DOHH2 (cell line): ENCODE measurements at regions not wholly inside any gene's neighbourhood (a gene's known extent, or its start where the extent isn't known, plus 50 kb on each side); places are given as distances from the start of the nearest gene placed in this dataset.

Experiments
- H3F3A ChIP-seq: fragments of 200-600 bp; sonication (generic), shearing (Covaris generic); 2 replicates; pipeline ENCODE4 v1.6.0; 2016; ENCODE audit warnings: antibody characterized with exemption, mild to moderate bottlenecking; ENCODE audit not compliant: control insufficient read depth, insufficient read depth
- H3K27ac ChIP-seq: fragments of 200-600 bp; sonication (generic); 2 replicates; pipeline ENCODE4 v1.5.1; 2014; ENCODE audit warnings: low read depth, mild to moderate bottlenecking, low read length, moderate library complexity
- H3K27me3 ChIP-seq: fragments of 200-600 bp; sonication (generic); 2 replicates; pipeline ENCODE4 v1.6.1; 2014; ENCODE audit warnings: mild to moderate bottlenecking, low read length, mixed read lengths; ENCODE audit not compliant: control insufficient read depth
- H3K36me3 ChIP-seq: fragments of 200-600 bp; sonication (generic); 2 replicates; pipeline ENCODE4 v1.6.1; 2014; ENCODE audit warnings: mild to moderate bottlenecking, low read length, moderate library complexity, mixed read lengths; ENCODE audit not compliant: control insufficient read depth
- H3K4me1 ChIP-seq: fragments of 200-600 bp; sonication (generic); 2 replicates; pipeline ENCODE4 v1.6.1; 2014; ENCODE audit warnings: mild to moderate bottlenecking, low read length, mixed read lengths; ENCODE audit not compliant: control insufficient read depth
- H3K4me2 ChIP-seq: fragments of 200-600 bp; sonication (generic); 2 replicates; pipeline ENCODE4 v1.6.0; 2014; ENCODE audit warnings: mild to moderate bottlenecking, low read length, moderate library complexity
- H3K4me3 ChIP-seq: fragments of 200-600 bp; sonication (generic); 2 replicates; pipeline ENCODE4 v1.5.1; 2014; ENCODE audit warnings: mild to moderate bottlenecking, low read length, mixed read lengths
- H3K79me2 ChIP-seq: fragments of 200-600 bp; sonication (generic); 2 replicates; pipeline ENCODE4 v1.6.1; 2014; ENCODE audit warnings: mild to moderate bottlenecking, low read length, mixed read lengths; ENCODE audit not compliant: control insufficient read depth
- H3K9me2 ChIP-seq: fragments of 200-600 bp; sonication (generic); replicated peaks from 2 replicates; pipeline ENCODE4 v1.6.1; 2014; ENCODE audit warnings: mild to moderate bottlenecking, low read length, mixed read lengths; ENCODE audit not compliant: control insufficient read depth
- H3K9me3 ChIP-seq: fragments of 200-600 bp; sonication (generic); 2 replicates; pipeline ENCODE4 v1.6.1; 2014; ENCODE audit warnings: antibody characterized with exemption, low read length, mixed read lengths; ENCODE audit not compliant: control insufficient read depth, insufficient read depth
- H4K20me1 ChIP-seq: fragments of 200-600 bp; sonication (generic); 2 replicates; pipeline ENCODE4 v1.6.0; 2014; ENCODE audit warnings: low read depth, mild to moderate bottlenecking, antibody characterized with exemption, low read length, moderate library complexity; ENCODE audit not compliant: control insufficient read depth, insufficient read depth
- CTCF ChIP-seq: fragments of 200-600 bp; sonication (generic); IDR thresholded peaks from one replicate; pipeline ENCODE4 v1.5.1; 2014; ENCODE audit warnings: antibody characterized with exemption, mild to moderate bottlenecking, low read depth, low read length; ENCODE audit not compliant: poor library complexity, severe bottlenecking
- EZH2phosphoT487 ChIP-seq: fragments of 200-600 bp; sonication (generic); IDR thresholded peaks from 2 replicates; pipeline ENCODE4 v1.6.1; 2017; ENCODE audit warnings: borderline replicate concordance, mild to moderate bottlenecking, antibody characterized with exemption, low read length, moderate library complexity, mixed read lengths

- Histone ChIP-seq H3K9me2 (no peaks in the 10 kb centered on the region), H3K27ac (no peak overlapping the region), H3F3A (no peaks in the 10 kb centered on the region), H3K79me2 (no peaks in the 10 kb centered on the region), H3K4me2 (no peak overlapping the region), H3K36me3 (no peaks in the 10 kb centered on the region), H3K9me3 (no peaks in the 10 kb centered on the region), H4K20me1 (no peaks in the 10 kb centered on the region), H3K4me1 (no peaks in the 10 kb centered on the region), H3K27me3 (no peaks in the 10 kb centered on the region), H3K4me3 (no peak overlapping the region)
- TF ChIP-seq EZH2phosphoT487: no peak
- no peak for TF ChIP-seq CTCF
Observed at GRCh38 chr4:111919639-111920038, 225.6 kb upstream of the FAM241A start.

- H3K36me3 ChIP-seq: no peaks in the 10 kb centered on the region
- no peak overlapping the region for H3K27ac ChIP-seq
- TF ChIP-seq EZH2phosphoT487: no peak
- TF ChIP-seq CTCF: no peak
- no peak overlapping the region for H3K4me2 ChIP-seq
- no peaks in the 10 kb centered on the region for H4K20me1 ChIP-seq
- H3K79me2 ChIP-seq: no peaks in the 10 kb centered on the region
- H3K27me3 ChIP-seq: no peaks in the 10 kb centered on the region
- no peaks in the 10 kb centered on the region for H3F3A ChIP-seq
- H3K9me2 ChIP-seq: no peaks in the 10 kb centered on the region
- H3K4me1 ChIP-seq: peaks cover 16% of the 10 kb centered on the region
- H3K4me3 ChIP-seq: no peak overlapping the region
- no peaks in the 10 kb centered on the region for H3K9me3 ChIP-seq
Observed at GRCh38 chr4:111921714-111922113, 223.5 kb upstream of the FAM241A start.

- H3K4me1 ChIP-seq: peaks cover 35% of the 10 kb centered on the region
- TF ChIP-seq CTCF (no peak), EZH2phosphoT487 (no peak)
- no peaks in the 10 kb centered on the region for H4K20me1 ChIP-seq
- no peaks in the 10 kb centered on the region for H3K9me2 ChIP-seq
- no peaks in the 10 kb centered on the region for H3K9me3 ChIP-seq
- H3K27me3 ChIP-seq: no peaks in the 10 kb centered on the region
- H3K79me2 ChIP-seq: no peaks in the 10 kb centered on the region
- H3K4me3 ChIP-seq: no peak overlapping the region
- H3F3A ChIP-seq: 0 out of 2 replicates have a peak, but pooled peaks cover 4% of the 10 kb centered on the region
- no peak overlapping the region for H3K27ac ChIP-seq
- H3K36me3 ChIP-seq: no peaks in the 10 kb centered on the region
- H3K4me2 ChIP-seq: no peak overlapping the region
Observed at GRCh38 chr4:111923786-111924185, 221.5 kb upstream of the FAM241A start.

GRCh38 chr4:111924696-111925095, 220.6 kb upstream of the FAM241A start:
- no peak for TF ChIP-seq EZH2phosphoT487
- H3K9me3 ChIP-seq: no peaks in the 10 kb centered on the region

More at GRCh38 chr4:111924696-111925095, 220.6 kb upstream of the FAM241A start:
- Histone ChIP-seq H3F3A (0 out of 2 replicates have a peak, but pooled peaks cover 4% of the 10 kb centered on the region), H3K4me2 (no peak overlapping the region), H3K27ac (no peak overlapping the region), H3K79me2 (no peaks in the 10 kb centered on the region), H3K4me1 (peaks cover 43% of the 10 kb centered on the region), H3K27me3 (no peaks in the 10 kb centered on the region), H3K9me2 (no peaks in the 10 kb centered on the region), H4K20me1 (no peaks in the 10 kb centered on the region), H3K4me3 (no peak overlapping the region), H3K36me3 (no peaks in the 10 kb centered on the region)
